Peyer's patch (tissue), 4 donors: ENCODE measurements at regions not wholly inside any gene's neighbourhood (a gene's known extent, or its start where the extent isn't known, plus 50 kb on each side); places are given as distances from the start of the nearest gene placed in this dataset.

Source experiments
- DNase-seq, 3 donors: peaks; one replicate each; pipeline ENCODE4 v3.0.0-alpha.2; 2017 to 2019
- H3K27ac ChIP-seq, 4 donors: fragments of 200-600 bp; sonication (generic); one replicate each; pipeline ENCODE4 v1.5.1; 2016 to 2019
- H3K27me3 ChIP-seq, 2 donors: fragments of 200-600 bp; sonication (generic); one replicate each; pipeline ENCODE4 v1.5.1; 2019
- H3K36me3 ChIP-seq, 3 donors: fragments of 200-600 bp; sonication (generic); one replicate each; pipeline ENCODE4 v1.5.1; 2016 to 2019
- H3K4me1 ChIP-seq, 4 donors: fragments of 200-600 bp; sonication (generic); one replicate each; pipeline ENCODE4 v1.5.1; 2016 to 2019
- H3K4me3 ChIP-seq, 4 donors: fragments of 200-600 bp; sonication (generic); 1 replicate in 3 of 4; 2 replicates in 1 of 4; pipeline ENCODE4 v1.5.1; 2016 to 2019; ENCODE audit warnings: mild to moderate bottlenecking in 1 of 4
- H3K9me3 ChIP-seq, 4 donors: fragments of 200-600 bp; sonication (generic); one replicate each; pipeline ENCODE4 v1.5.1; 2016 to 2019; ENCODE audit warnings: mild to moderate bottlenecking in 1 of 4
- POLR2A ChIP-seq, 2 donors: fragments of 450-650 bp; IDR thresholded peaks; one replicate each; pipeline ENCODE4 v1.5.1; 2017; ENCODE audit warnings: antibody characterized with exemption in 2 of 2, mild to moderate bottlenecking in 2 of 2, moderate library complexity in 2 of 2
- TF ChIP-seq, protein P1 (sequence below), 6 experiments: fragments of 450-650 bp in 4 of 6; fragments of 200-600 bp in 2 of 6; sonication (generic) in 1 of 6; IDR thresholded peaks; one replicate each; pipeline ENCODE4 v1.5.1; 2017 to 2019; ENCODE audit warnings: antibody characterized with exemption in 6 of 6, mild to moderate bottlenecking in 3 of 6, moderate library complexity in 1 of 6

DNA sequence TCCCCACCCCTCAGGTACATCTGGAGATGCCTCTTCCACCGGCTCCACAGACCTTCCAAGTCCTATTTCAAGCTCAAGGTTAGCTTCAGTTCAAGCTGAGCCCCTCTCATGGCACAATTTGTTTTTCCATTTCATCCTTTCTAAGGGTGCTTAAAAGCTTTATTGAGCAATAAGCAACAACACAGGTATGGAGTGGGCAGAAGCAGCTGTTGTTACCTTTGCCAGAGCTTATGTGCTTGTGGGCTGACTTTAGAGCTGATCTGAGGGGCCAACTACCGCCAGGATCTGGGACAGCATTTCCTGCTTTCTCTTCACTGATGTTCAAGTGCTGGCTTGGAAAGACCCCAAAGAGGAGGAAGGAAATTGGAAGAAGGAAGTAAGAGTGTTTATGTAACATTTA, 140.0 kb upstream of the KLHL25 start:
- TF ChIP-seq, protein P1, sequence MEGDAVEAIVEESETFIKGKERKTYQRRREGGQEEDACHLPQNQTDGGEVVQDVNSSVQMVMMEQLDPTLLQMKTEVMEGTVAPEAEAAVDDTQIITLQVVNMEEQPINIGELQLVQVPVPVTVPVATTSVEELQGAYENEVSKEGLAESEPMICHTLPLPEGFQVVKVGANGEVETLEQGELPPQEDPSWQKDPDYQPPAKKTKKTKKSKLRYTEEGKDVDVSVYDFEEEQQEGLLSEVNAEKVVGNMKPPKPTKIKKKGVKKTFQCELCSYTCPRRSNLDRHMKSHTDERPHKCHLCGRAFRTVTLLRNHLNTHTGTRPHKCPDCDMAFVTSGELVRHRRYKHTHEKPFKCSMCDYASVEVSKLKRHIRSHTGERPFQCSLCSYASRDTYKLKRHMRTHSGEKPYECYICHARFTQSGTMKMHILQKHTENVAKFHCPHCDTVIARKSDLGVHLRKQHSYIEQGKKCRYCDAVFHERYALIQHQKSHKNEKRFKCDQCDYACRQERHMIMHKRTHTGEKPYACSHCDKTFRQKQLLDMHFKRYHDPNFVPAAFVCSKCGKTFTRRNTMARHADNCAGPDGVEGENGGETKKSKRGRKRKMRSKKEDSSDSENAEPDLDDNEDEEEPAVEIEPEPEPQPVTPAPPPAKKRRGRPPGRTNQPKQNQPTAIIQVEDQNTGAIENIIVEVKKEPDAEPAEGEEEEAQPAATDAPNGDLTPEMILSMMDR (IDR thresholded peaks at IDR 0.05) = no peak
- TF ChIP-seq POLR2A (IDR thresholded peaks at IDR 0.05) = no peak
- H3K4me1 ChIP-seq = no peaks in the 10 kb centered on the region
- H3K9me3 ChIP-seq = no peaks in the 10 kb centered on the region
- no peak overlapping the region for H3K4me3 ChIP-seq
- H3K27me3 ChIP-seq = no peaks in the 10 kb centered on the region
- no peaks in the 10 kb centered on the region for H3K36me3 ChIP-seq
- DNase-seq = no peak
- no peak overlapping the region for H3K27ac ChIP-seq

DNA sequence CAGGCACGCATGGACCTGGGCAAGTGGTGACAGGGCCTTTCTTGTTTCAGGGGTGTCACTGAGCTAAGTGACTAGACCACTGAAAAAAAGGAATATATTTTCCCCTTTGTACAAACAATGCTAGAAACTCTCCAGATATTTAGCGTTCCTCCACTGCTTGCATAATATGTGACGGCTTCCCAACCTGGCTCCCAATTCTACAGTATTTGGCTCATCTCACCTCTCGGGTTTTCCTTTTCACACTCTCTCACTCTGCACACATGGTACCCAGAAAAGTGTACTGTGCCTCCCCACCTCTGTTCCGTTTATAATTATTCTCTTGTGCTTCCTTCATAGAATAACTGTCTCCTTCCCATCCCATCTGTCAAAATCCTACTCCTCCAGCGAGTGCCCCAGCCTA, 140.5 kb upstream of the KLHL25 start:
- Histone ChIP-seq H3K9me3 (no peaks in the 10 kb centered on the region), H3K4me3 (no peak overlapping the region), H3K27me3 (no peaks in the 10 kb centered on the region), H3K27ac (no peak overlapping the region), H3K4me1 (no peaks in the 10 kb centered on the region), H3K36me3 (no peaks in the 10 kb centered on the region)
- no peak for DNase-seq
- TF ChIP-seq POLR2A (IDR thresholded peaks at IDR 0.05) = no peak
- TF ChIP-seq, protein P1 (IDR thresholded peaks at IDR 0.05) = no peak

DNA sequence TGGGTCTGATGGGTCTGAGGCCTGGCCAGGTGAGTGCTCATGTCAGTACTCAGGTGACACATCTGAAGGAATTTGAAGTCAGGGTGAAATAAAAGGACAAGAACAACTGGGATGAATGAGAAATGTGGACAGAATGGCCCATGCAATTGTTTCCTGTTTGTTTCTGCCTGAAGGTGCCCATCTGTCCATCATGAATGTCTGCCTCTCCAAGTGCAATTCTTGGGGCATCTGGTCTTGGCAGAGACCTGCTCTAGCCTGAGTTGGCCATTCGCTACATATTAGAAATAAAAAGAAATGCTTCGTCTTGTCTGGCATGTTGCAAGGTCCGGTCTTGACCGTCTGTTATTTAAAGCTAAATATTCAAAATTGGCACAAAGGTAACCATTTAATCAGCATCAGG, 142.0 kb upstream of the AGBL1 start:
- no peak for TF ChIP-seq POLR2A (IDR thresholded peaks at IDR 0.05)
- TF ChIP-seq, protein P1 (IDR thresholded peaks at IDR 0.05) = no peak
- H3K4me3 ChIP-seq = no peak overlapping the region
- H3K4me1 ChIP-seq = no peaks in the 10 kb centered on the region
- H3K36me3 ChIP-seq = no peaks in the 10 kb centered on the region
- no peak for DNase-seq
- H3K27me3 ChIP-seq = no peaks in the 10 kb centered on the region
- no peaks in the 10 kb centered on the region for H3K9me3 ChIP-seq
- H3K27ac ChIP-seq = no peak overlapping the region

DNA sequence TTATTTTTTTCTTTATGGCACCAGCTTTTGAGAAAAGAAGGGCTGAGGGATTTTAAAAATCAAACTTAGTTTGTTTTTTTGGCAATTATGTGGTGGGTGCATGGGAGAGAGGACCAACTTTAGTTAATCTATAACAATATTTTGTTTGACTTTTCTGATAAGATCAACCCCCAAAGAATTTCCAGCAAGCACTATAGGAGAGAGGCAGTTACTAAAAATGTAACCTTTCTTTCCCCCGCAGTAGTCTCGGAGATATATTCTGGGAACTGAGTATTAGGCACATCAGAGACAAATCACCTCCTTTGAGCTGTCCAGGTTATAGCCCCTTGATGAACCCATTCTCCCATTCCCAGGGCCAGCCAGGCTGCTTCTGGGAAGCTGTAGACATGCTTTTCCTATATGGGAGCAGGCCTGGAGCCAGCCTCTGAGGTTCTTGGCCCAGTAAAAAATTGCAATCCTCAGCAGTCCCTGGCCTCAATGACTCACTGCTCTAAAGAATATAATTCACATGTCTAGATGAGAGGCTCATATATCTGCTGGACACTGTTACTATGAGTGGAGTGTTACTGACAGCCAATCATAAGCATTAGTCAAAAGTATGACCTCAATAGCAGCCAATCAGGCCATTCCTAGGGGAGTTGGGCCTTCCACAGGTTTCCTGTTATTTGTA, 138.3 kb upstream of the AGBL1 start:
- no peak for DNase-seq
- no peaks in the 10 kb centered on the region for H3K27me3 ChIP-seq
- H3K36me3 ChIP-seq = no peaks in the 10 kb centered on the region
- H3K4me1 ChIP-seq = no peaks in the 10 kb centered on the region
- no peak for TF ChIP-seq POLR2A (IDR thresholded peaks at IDR 0.05)
- TF ChIP-seq, protein P1 (IDR thresholded peaks at IDR 0.05) = no peak
- no peak overlapping the region for H3K27ac ChIP-seq
- no peaks in the 10 kb centered on the region for H3K9me3 ChIP-seq
- H3K4me3 ChIP-seq = no peak overlapping the region

DNA sequence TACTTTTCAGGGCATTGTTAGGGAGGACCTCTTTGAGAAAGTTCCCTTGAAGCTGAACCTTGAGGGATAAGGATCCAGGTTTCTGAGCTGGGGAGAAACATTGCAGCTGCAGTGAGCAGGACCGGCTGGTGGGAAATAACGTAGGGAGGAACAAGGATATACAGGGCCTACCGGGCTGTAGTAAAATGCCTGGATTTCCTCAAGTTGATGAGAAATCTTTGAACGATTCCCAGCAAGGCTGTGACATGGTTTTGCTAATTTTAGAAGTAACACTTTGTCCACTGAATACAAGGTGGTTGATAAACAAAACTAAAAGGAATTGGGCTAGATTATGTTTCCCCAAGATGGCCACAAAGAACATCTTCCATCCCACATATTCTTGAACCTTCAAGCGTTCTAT, 137.0 kb upstream of the AGBL1 start:
- Histone ChIP-seq H3K27me3 (no peaks in the 10 kb centered on the region), H3K4me3 (no peak overlapping the region), H3K36me3 (no peaks in the 10 kb centered on the region), H3K27ac (no peak overlapping the region), H3K9me3 (no peaks in the 10 kb centered on the region), H3K4me1 (no peaks in the 10 kb centered on the region)
- TF ChIP-seq, protein P1 (IDR thresholded peaks at IDR 0.05) = no peak
- TF ChIP-seq POLR2A (IDR thresholded peaks at IDR 0.05) = no peak
- no peak for DNase-seq

DNA sequence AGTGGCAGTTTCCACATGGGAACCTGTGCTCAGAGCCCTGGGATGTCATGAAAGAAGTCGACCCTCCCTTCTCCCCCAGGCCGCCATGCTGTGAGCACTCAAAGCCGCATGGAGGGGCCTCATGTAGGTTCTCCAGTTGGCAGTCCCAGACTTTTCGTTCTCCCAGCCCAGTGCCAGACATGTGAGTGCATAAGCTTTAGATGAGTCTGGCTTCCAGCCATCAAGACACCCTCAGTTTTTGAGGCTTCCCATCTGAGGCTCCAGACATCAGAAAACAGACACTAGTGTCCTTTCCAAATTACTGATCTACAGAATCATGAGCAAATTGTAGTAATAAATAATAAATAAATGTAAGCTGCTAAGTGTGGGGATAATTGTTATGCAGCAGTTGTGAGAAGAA, 136.5 kb upstream of the AGBL1 start:
- H3K36me3 ChIP-seq = no peaks in the 10 kb centered on the region
- no peak overlapping the region for H3K4me3 ChIP-seq
- H3K27me3 ChIP-seq = no peaks in the 10 kb centered on the region
- TF ChIP-seq, protein P1 (IDR thresholded peaks at IDR 0.05) = no peak
- no peak for TF ChIP-seq POLR2A (IDR thresholded peaks at IDR 0.05)
- H3K9me3 ChIP-seq = no peaks in the 10 kb centered on the region
- H3K27ac ChIP-seq = no peak overlapping the region
- H3K4me1 ChIP-seq = no peaks in the 10 kb centered on the region
- DNase-seq = no peak
